HEK293 (cell line): ENCODE measurements at regions not wholly inside any gene's neighbourhood (a gene's known extent, or its start where the extent isn't known, plus 50 kb on each side); places are given as distances from the start of the nearest gene placed in this dataset.

Source experiments
- CTCF ChIA-PET: fragments of 350-600 bp; formaldehyde crosslinking; extraction: SDS; loops from one replicate; lab custom pipeline; 2021; ENCODE audit warnings: antibody characterized with exemption; lab: Yijun Ruan, JAX
- POLR2A ChIA-PET: fragments of 300-600 bp; formaldehyde crosslinking; extraction: SDS; loops from one replicate; lab custom pipeline; 2020; ENCODE audit warnings: antibody characterized with exemption, inconsistent platforms; lab: Yijun Ruan, JAX
- H3K27ac ChIP-seq: fragments of 200-500 bp; sonication (Bioruptor generic); 2 replicates; pipeline ENCODE4 v1.5.1; 2014; ENCODE audit warnings: low read depth, low read length, control low read depth, inconsistent platforms; ENCODE audit errors: extremely low read depth
- H3K36me3 ChIP-seq, 2 experiments: fragments of 200-500 bp in 1 of 2; sonication (Bioruptor generic) in 1 of 2; 1 replicate in 1 of 2; 2 replicates in 1 of 2; pipeline ENCODE4 v1.5.1; 2014 to 2017; ENCODE audit warnings: inconsistent platforms in 2 of 2, low read length in 2 of 2; ENCODE audit not compliant: control insufficient read depth in 2 of 2, insufficient read depth in 1 of 2
- H3K4me1 ChIP-seq: fragments of 200-500 bp; sonication (Bioruptor generic); 2 replicates; pipeline ENCODE4 v1.5.1; 2014; ENCODE audit warnings: mild to moderate bottlenecking, low read length, inconsistent platforms; ENCODE audit not compliant: control insufficient read depth, insufficient read depth
- H3K4me3 ChIP-seq: 2 replicates; pipeline ENCODE4 v1.5.1; 2011; ENCODE audit warnings: low read depth, mild to moderate bottlenecking, control low read depth, low read length, moderate library complexity
- H3K9me3 ChIP-seq: fragments of 200-500 bp; sonication (Bioruptor generic); 2 replicates; pipeline ENCODE4 v1.5.1; 2014; ENCODE audit warnings: low read depth, low read length, inconsistent platforms; ENCODE audit not compliant: control insufficient read depth, insufficient read depth
- KLF9 ChIP-seq: fragments of 450-650 bp; formaldehyde crosslinking; IDR thresholded peaks from 2 replicates; pipeline ENCODE4 v1.5.1; 2016; ENCODE audit warnings: missing biosample characterization, missing genetic modification characterization, low read depth
- PRDM1 ChIP-seq: fragments of 450-650 bp; formaldehyde crosslinking; IDR thresholded peaks from 2 replicates; pipeline ENCODE4; 2016; ENCODE audit warnings: missing biosample characterization, missing genetic modification characterization
- PRDM4 ChIP-seq: fragments of 450-650 bp; formaldehyde crosslinking; IDR thresholded peaks from 2 replicates; pipeline ENCODE4 v1.5.1; 2017; ENCODE audit warnings: missing biosample characterization, missing genetic modification characterization
- SCRT1 ChIP-seq: fragments of 450-650 bp; formaldehyde crosslinking; IDR thresholded peaks from 2 replicates; pipeline ENCODE4 v1.5.1; 2016; ENCODE audit warnings: missing biosample characterization, missing genetic modification characterization, borderline replicate concordance
- SCRT2 ChIP-seq: fragments of 450-650 bp; formaldehyde crosslinking; IDR thresholded peaks from 2 replicates; pipeline ENCODE4 v1.5.1; 2016; ENCODE audit warnings: missing biosample characterization, missing genetic modification characterization
- SP3 ChIP-seq: fragments of 450-650 bp; formaldehyde crosslinking; IDR thresholded peaks from 2 replicates; pipeline ENCODE4 v1.5.1; 2016; ENCODE audit warnings: missing biosample characterization, missing genetic modification characterization
- ZBTB1 ChIP-seq: fragments of 450-650 bp; formaldehyde crosslinking; IDR thresholded peaks from 2 replicates; pipeline ENCODE4 v1.5.1; 2016; ENCODE audit warnings: missing biosample characterization, missing genetic modification characterization
- ZBTB17 ChIP-seq: fragments of 450-650 bp; formaldehyde crosslinking; IDR thresholded peaks from 2 replicates; pipeline ENCODE4 v1.5.1; 2016; ENCODE audit warnings: missing biosample characterization, missing genetic modification characterization
- ZBTB20 ChIP-seq: fragments of 450-650 bp; formaldehyde crosslinking; IDR thresholded peaks from 2 replicates; pipeline ENCODE4 v1.5.1; 2016; ENCODE audit warnings: missing biosample characterization, missing genetic modification characterization
- ZFP41 ChIP-seq: fragments of 450-650 bp; formaldehyde crosslinking; IDR thresholded peaks from 2 replicates; pipeline ENCODE4 v1.5.1; 2016; ENCODE audit warnings: missing biosample characterization, missing genetic modification characterization, borderline replicate concordance
- ZNF132 ChIP-seq: fragments of 450-650 bp; formaldehyde crosslinking; IDR thresholded peaks from 2 replicates; pipeline ENCODE4 v1.5.1; 2017; ENCODE audit warnings: missing biosample characterization, missing genetic modification characterization, borderline replicate concordance
- ZNF146 ChIP-seq: fragments of 450-650 bp; formaldehyde crosslinking; IDR thresholded peaks from 2 replicates; pipeline ENCODE4 v1.5.1; 2016; ENCODE audit warnings: missing biosample characterization, missing genetic modification characterization
- ZNF16 ChIP-seq: fragments of 450-650 bp; formaldehyde crosslinking; IDR thresholded peaks from 2 replicates; pipeline ENCODE4 v1.5.1; 2016; ENCODE audit warnings: low read depth, missing biosample characterization, missing genetic modification characterization
- ZNF354C ChIP-seq: fragments of 450-650 bp; formaldehyde crosslinking; IDR thresholded peaks from 2 replicates; pipeline ENCODE4 v1.5.1; 2016; ENCODE audit warnings: missing biosample characterization, missing genetic modification characterization, low read depth, borderline replicate concordance
- ZNF561 ChIP-seq: fragments of 450-650 bp; IDR thresholded peaks from 2 replicates; pipeline ENCODE4 v1.5.1; 2018; ENCODE audit warnings: missing biosample characterization, missing genetic modification characterization, borderline replicate concordance
- ZNF571 ChIP-seq: fragments of 450-650 bp; formaldehyde crosslinking; IDR thresholded peaks from 2 replicates; pipeline ENCODE4 v1.5.0; 2017; ENCODE audit warnings: missing biosample characterization, missing genetic modification characterization
- ZNF596 ChIP-seq: fragments of 450-650 bp; IDR thresholded peaks from 2 replicates; pipeline ENCODE4 v1.5.0; 2018; ENCODE audit warnings: missing biosample characterization, mild to moderate bottlenecking, missing genetic modification characterization, moderate library complexity
- ZNF664 ChIP-seq: fragments of 450-650 bp; formaldehyde crosslinking; IDR thresholded peaks from 2 replicates; pipeline ENCODE4 v1.5.1; 2016; ENCODE audit warnings: missing biosample characterization, missing genetic modification characterization
- ZSCAN5A ChIP-seq: fragments of 450-650 bp; formaldehyde crosslinking; IDR thresholded peaks from 2 replicates; pipeline ENCODE4 v1.5.1; 2016; ENCODE audit warnings: missing biosample characterization, missing genetic modification characterization

GRCh38 chr10:76719006-76719405, 918.6 kb downstream of the KCNMA1 start:
- Histone ChIP-seq H3K36me3 (no peaks in the 10 kb centered on the region), H3K27ac (no peak overlapping the region), H3K4me1 (no peaks in the 10 kb centered on the region), H3K9me3 (no peaks in the 10 kb centered on the region), H3K4me3 (no peak overlapping the region)
- TF ChIP-seq ZNF664 (tag by site-specific recombination) (no peak), ZNF16 (tag by site-specific recombination) (no peak), ZFP41 (tag by site-specific recombination) (no peak), ZNF561 (tag by site-specific recombination) (no peak), ZBTB17 (tag by site-specific recombination) (no peak), ZBTB1 (tag by site-specific recombination) (no peak), SP3 (no peak), PRDM4 (tag by site-specific recombination) (no peak), ZSCAN5A (tag by site-specific recombination) (no peak), ZNF354C (tag by site-specific recombination) (no peak), ZNF571 (no peak), ZBTB20 (tag by site-specific recombination) (no peak), ZNF596 (tag by site-specific recombination) (no peak)
- ChIA-PET CTCF (interaction anchor here (0.7 kb wide), 1 partner anchor 66 kb away, joined by 3 read pairs; no protein-coding TSS in a partner anchor), POLR2A (no interaction called here)

- CTCF ChIA-PET, result interaction anchor here (0.6 kb wide), 1 partner anchor 267 kb away, joined by 7 read pairs; no protein-coding TSS in a partner anchor
- TF ChIP-seq PRDM1 (tag by site-specific recombination), result no peak
- H3K4me1 ChIP-seq, result no peaks in the 10 kb centered on the region
- POLR2A ChIA-PET, result no interaction called here
- no peak overlapping the region for H3K27ac ChIP-seq
- no peaks in the 10 kb centered on the region for H3K36me3 ChIP-seq
- H3K4me3 ChIP-seq, result no peak overlapping the region
- no peaks in the 10 kb centered on the region for H3K9me3 ChIP-seq
These were observed 920.5 kb downstream of the KCNMA1 start for GRCh38 chr10:76717141-76717540.

GRCh38 chr10:76711222-76711997, 926.2 kb downstream of the KCNMA1 start:
- no peak overlapping the region for H3K4me3 ChIP-seq
- POLR2A ChIA-PET, result interaction anchor here (0.6 kb wide), 1 partner anchor 228 kb away, joined by 6 read pairs; no protein-coding TSS in a partner anchor
- no peaks in the 10 kb centered on the region for H3K36me3 ChIP-seq
- H3K9me3 ChIP-seq, result no peaks in the 10 kb centered on the region
- CTCF ChIA-PET, result no interaction called here
- no peak for TF ChIP-seq ZNF146 (tag by site-specific recombination)
- TF ChIP-seq KLF9 (tag by site-specific recombination), result no peak
- TF ChIP-seq SCRT1 (tag by site-specific recombination), result no peak
- TF ChIP-seq SCRT2 (tag by site-specific recombination), result peak; percentile 72
- TF ChIP-seq ZNF132 (tag by site-specific recombination), result no peak
- TF ChIP-seq, all 188 proteins: peak for 1
- H3K27ac ChIP-seq, result no peak overlapping the region
- no peaks in the 10 kb centered on the region for H3K4me1 ChIP-seq
